ENCODE measurements at regions not wholly inside any gene's neighbourhood (a gene's known extent, or its start where the extent isn't known, plus 50 kb on each side); places are given as distances from the start of the nearest gene placed in this dataset.
"Not testable (repeated sequence)": the region's sequence is repeated elsewhere in the genome, so short reads cannot be mapped to it uniquely, and the experiment has no call there.

DNA sequence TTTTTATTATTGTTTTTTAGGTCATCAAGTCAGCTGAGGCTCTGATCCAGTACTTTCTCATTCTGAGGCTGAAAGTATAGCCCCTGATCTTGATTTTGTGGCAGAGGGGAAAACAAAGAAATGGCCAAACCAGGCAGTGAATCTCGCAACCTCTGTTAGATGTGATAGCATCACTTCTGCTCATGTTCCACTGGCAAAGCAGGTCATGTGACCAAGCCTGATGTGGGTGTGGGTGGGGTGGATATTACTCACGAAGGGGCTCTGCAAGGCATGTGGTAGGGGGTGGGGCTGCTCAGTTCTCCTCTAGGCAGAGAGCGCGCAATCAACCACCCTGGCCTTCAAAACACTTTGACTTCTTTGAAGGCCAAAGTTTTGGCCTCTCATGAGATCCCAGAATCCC is 254.2 kb downstream of the MYCN start:
- no peak for DNase-seq

DNA sequence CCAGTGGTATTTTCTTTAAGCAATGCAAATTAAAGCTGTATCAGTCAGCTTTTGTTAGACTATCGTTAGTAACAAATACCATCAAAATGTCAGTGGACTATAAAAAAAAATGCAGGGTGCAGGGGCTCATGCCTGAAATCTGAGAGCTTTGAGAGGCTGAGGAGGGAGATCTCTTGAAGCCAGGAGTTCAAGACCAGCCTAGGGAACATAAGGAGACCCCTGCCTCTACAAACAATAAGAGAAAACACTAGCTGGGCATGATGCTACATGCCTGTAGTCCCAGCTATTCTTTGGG is 253.7 kb downstream of the MYCN start:
- no peak for DNase-seq

DNA sequence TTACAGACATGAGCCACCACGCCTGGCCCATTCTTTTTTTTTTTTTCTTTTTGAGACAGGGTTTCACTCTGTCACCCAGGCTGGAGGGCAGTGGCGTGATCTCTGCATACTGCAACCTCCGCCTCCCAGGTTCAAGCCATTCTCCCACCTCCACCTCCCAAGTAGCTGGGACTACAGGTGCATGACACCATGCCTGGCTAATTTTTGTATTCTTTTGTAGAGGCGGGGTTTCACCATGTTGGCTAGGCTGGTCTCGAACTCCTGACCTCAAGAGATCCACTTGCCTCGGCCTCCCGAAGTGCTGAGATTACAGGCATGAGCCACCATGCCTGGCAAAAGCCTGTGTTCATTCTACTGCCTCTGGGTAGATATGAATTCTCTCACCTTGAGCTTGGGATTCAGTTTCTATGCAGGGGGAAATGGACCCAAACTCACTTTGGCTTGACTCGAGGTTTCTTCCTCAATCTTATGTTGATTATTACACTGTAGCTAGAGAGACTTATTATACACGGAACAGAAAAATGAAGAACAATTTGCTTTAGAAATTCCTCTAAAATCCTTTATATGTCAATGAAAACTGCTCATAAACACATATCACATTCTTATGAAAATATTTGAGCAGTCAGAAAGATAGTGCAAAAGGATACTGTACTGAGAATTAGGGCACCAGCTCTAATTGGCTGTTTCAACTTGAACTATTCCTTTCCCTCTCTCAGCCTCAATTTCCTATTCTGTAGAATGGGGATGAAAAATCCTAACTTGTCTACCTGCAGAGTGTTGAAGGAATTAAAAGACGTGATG is 252.3 kb downstream of the MYCN start:
- DNase-seq, result no peak

DNA sequence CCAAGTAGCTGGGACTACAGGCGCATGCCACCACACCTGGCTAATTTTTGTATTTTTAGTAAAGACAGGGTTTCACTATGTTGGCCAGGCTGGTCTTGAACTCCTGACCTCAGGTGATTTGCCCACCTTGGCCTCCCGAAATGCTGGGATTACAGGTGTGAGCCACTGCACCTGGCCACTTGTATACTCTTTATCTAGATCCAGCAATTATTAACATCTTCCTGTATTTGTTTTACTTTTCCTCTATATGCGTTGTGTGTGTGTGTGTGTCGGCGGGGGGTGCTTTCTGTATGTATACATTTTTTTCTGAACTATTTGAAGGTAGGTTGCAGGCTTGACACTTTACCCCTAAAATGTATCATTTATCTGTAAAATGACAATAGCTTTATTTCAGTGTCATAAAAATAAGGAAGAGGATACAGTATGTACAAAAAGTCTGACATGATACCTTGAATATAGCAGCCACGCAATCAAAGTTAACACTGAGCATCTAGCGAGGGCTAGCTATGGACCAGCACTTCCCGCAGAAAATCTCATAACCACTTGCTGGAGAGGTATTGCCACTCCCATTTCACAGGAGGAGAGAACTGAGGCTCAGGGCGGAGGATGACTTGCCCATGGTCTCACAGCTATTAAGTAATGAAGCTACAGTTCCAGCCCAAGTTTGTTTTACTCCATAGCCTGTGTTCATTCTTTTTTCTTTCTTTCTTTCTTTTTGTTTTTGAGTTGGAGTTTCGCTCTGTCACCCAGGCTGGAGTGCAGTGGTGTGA is 251.3 kb downstream of the MYCN start:
- DNase-seq, result no peak

DNA sequence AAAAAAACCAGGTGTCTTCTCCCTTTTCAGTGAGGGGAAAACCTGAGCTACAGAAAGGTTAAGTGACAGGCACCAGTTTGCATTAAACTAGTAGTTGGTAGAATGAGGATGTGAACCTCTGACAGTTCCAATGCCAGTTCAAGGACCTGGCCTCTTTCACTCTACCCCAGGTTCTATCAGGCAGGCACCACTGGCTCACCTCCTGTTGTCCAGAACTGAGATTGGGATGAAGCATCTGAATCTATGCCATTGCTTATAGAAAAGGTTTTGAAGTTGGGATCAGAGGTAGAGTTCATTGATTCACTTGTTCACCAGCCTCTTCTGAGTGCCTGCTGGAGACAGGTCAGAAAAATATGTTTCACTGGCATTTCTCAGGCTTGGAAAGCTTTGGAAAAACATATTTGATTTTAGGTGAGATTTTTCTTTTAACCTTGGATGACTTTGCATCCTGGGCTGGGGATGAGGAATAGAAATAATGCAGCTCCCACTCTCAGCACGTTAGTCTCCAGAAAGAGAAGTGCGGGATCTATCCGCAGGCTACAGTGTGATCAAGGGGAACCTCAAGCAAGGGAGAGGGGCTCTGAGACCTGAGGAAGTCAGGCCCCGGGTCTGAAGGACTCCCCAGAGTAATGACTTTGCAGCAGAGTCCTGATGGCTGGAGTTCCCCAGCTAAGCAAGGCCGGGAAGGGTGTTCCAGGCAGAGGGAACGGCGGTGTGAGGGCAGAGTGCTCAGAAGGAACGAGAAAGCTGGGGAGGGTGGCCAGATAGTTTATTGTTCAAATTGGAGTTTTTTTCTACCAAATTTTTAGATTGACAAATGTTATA is 250.3 kb downstream of the MYCN start:
- DNase-seq, result no peak

DNA sequence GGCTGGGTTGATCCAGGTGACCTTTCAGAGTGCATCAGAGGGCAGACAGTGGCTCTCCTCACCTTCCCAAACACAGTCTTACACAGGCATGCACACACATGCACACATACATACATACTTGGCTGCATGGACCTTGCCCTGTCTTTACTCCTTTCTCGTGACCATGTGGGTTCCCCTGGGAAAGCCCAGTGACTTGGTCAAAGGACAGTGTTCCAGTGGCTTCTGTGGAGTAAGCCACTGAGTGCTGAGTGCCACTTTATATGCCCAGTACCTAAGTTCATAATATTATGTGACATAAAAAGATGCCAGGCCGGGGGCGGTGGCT is 249.4 kb downstream of the MYCN start:
- no peak for DNase-seq

DNA sequence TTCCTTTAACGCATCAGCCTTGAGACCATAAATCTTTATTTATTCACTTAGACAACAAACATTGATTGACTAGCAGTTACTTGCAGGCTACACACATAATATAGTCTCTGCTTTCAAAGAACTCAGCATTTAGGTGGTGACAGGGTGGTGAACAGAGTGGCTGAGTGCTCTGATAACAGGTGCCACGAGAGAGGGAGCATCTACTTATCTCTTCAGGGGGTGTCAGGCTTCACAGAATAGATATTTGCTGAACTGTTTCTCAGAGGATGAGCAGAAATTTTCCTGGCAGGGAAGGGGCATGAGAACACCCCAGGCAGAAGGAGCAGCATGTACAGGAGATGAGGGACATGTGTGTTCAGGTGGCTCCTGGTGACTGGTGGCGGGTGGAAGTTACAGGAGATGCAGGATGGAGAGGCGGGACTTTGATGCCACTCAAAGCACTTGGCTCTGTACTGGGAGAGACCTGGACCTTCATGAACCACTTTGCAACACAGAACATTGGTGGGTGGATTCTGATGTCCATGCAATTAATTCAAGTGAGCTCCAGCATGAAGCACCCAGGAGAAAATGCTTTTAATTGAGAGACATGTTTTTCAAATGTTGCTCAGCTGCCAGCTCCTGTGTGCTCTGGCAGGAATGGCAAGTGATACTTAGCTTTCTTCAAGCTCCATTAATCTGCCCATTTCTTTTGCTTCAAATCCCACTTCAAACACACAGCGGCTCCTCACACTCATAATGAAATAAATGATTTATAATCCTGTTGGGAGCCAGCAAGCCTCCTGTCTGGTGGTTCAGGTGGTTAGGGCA is 248.9 kb downstream of the MYCN start:
- DNase-seq, result no peak

DNA sequence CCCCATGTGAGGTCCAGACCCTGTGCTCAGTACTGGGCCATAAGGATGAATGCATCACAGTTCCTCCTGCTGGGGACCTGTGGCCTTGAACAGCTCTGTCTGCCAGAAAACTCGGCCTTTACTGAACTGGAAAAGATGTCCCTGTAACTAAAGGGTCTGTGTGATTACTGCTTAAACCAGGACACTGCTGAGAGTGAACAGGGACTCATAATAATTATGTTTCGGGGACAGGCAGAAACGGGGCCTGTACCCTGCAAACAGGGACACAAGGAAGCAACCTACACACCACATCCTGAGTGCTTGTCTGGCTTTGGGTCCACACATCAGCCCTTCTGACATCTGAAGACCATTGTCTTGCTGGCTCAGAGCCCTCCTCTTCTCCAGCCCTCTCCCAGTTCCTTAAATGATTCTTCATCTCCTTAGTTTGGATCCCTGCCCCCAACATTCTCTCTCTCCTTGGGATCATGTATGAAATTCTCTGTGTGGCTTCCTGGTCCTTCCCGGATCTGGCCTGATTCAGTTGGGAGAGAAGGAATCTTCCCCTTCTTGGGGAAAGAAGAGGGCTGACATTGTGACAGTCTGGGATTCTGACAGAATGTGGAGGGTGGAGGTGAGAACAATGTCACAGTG is 248.0 kb downstream of the MYCN start:
- no peak for DNase-seq

DNA sequence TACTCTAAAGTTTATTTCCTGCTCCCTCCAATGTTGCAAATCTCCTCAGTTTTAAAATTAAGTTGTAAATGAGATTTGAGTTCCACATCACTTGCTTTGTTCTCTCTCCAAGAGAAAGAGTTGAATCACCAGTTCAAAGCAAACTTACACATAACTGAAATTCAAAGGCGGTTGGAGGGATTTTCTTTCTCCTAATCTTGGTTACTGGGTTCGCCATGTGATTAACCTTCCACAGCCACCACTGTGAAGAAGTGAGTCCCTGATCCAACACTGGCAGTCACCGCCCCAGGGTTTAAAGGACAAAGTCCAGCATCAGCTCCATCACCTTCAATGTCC is 247.1 kb downstream of the MYCN start:
- no peak for DNase-seq

DNA sequence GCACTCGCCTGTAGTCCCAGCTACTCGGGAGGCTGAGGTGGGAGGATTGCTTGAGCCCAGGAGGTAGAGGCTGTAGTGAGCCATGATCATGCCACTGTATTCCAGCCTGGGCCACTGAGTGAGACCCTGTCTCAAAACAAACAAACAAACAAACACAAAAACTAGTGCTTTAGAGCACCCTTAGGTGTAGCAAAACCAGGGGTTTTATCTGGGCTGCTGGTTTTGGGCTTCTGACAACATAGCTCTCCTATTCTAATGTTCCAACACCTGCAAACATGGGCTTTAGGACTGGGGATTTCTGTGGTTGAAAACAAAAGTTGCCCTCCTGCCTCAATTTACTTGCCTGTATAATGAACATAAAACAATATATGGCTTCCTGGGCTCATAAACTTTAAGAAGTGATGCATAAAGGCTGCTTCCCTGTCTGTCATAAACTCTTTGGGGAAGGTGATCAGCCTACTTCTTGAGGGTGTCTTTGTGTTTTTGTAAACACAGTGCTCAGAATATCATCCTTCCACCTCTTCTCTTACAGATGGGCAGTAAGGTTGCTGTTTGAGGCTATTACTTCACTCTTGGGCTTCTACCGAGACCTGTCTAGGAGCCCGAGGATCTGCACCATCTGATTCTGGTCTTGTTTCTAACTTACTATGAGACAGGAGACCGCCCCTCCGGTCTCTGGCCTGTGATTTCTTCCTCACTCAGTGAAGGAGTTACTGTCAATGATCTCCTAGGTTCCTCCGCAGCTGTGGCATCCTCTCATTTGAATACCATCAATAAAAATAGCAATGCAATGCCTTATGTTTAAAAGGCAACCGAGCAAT is 246.5 kb downstream of the MYCN start:
- no peak for DNase-seq

DNA sequence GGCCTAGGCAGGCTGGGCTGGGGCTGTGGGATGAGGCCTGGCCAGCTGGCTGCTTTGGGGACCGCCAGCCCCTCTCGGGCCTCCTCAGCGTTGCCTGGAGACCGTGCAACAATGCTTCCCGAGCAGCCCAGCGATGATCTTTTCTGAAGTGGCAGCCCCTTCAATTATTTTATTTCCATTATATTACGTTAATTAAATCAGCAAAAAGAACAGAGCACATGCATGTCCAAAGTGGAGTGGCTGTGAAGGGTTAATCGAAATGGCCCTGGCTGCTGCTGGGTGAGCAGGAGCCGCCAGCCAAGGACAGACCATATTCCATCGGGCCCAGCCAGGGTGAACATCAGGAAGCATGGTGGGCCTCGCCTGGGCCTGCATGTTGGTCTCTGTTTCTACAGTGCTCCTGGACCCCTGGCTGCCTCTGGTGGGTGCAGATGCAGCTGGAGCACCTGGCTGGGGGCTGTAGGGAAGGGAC is 245.5 kb downstream of the MYCN start:
- DNase-seq, result no peak

DNA sequence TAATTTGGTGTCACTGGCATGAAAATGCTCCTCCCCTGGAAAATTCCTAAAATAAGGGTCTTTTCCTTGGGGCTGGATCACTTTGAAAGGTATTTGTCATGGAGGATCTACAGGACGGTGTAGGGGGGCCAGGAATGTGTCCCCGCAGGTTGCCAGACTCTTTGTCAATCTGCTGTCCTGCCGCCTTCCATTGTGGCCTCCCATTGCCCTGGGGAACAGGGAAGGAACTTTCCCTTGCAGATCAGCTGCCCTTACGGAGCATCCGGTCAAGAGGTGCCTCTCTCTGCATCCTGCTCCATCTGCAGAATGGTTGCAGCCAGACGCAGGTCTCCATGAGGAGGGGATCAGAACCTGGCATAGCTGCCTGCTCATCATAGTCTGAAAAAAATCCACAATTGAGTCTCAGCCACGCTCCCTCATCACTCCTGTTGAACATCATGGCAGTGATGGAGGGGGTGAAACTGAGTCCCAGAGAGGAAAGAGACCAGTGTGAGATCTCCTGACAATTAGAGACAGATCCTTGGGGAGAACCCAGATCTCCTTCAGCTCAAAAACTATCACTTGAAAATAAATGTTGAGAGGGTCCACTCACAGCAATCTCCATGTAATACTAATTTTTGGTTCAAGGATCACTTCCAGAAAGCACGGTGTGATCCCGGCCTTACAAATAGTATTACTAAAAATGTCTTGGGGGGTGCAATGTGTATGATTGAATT is 244.8 kb downstream of the MYCN start:
- DNase-seq, result no peak

DNA sequence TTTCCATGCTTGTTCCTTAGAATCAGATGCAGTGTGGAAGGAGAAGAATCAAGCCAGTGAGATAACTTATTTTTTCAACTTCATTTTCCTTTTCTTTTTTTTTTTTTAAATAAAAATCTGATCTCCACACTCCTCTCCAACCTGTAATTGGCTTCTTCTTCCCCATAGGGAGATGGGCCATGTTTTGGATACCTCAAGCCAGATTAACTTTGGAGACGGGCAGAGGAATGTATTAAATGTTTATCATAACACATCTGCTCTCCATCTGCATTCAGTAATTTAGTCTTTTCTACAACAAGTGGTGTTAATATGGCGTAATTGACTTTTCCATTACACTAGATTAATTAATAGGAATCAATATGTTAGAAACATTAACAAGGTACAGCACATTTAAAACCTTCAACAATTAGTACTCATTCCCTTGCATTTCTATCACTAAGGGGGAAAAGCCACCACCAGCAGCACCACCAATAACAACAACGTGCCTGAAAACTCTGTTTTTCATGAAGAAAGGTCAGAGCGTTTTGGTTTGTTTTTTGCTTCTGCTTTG is 244.1 kb downstream of the MYCN start:
- no peak for DNase-seq

DNA sequence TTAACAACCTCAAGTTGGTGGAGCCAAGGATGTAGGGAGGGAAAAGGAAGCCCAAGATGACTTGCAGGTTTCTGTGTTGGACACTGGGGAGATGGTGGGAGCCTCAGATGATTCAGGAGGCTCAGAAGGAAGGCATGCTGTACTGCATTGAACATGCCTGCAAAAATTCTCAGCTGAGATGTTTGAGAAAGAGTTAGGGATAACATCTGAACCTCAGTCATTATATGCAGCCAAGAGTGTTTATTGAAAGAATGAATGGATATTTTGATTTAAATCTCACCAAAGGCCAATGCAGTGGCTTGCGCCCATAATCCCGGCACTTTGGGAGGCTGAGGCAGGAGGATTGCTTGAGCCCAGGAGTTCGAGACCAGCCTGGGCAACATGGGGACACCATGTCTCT is 243.0 kb downstream of the MYCN start:
- no peak for DNase-seq

DNA sequence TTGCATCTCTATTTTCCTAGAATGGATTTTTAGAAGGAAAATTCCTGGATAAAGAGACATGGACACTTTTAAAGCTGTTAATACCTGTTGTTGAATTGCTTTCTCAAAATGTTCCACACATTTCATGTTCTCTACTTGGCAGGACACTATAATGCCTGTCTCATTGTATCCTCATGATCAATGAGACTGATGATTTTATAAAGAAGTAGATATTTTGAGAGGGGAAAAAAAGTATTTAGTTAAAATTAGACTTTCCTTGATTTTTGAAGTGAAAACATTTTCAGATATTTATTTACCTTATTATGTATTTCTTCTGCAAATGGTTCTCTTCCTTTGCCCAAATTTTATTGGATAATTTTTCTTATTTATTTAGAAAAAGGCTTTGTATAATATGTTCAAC is 242.5 kb downstream of the MYCN start:
- DNase-seq, result no peak

DNA sequence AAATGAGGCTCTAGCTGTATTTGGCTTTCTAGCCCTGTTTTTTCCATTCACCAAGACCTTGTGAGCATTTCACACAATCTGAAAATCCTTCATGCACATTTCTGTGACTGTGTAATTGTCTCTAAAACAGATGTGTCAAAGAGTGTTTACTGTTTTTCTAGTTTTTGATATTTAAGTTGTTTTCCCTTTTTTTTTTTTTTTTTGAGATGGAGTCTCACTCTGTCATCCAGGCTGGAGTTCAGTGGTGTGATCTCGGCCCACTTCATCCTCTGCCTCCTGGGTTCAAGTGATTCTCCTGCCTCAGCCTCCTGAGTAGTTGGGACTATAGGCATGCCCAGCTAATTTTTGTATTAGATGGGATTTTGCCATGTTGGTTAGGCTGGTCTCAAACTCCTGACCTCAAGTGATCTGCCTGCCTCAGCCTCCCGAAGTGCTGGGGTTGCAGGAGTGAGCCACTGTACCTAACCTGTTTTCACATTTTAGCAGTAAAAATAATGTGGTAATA is 242.0 kb downstream of the MYCN start:
- DNase-seq, result not testable (repeated sequence)

DNA sequence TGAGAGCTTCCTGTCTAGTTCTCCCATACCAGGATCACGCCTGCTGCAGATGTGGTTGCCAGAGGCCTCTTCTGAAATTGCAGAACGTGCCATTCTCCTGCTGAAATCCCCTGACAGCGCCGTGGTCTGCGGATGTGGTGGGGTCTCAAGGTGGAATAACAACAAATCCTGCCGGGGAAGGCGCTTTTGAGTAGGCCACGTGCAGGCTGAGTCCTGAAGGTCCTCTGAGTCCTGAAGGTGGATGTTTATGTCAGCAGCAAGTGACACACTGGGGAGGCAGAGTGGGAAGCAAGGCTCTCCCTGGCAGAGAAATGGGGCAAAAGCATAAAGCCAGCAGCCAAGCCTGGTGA is 241.4 kb downstream of the MYCN start:
- no peak for DNase-seq

DNA sequence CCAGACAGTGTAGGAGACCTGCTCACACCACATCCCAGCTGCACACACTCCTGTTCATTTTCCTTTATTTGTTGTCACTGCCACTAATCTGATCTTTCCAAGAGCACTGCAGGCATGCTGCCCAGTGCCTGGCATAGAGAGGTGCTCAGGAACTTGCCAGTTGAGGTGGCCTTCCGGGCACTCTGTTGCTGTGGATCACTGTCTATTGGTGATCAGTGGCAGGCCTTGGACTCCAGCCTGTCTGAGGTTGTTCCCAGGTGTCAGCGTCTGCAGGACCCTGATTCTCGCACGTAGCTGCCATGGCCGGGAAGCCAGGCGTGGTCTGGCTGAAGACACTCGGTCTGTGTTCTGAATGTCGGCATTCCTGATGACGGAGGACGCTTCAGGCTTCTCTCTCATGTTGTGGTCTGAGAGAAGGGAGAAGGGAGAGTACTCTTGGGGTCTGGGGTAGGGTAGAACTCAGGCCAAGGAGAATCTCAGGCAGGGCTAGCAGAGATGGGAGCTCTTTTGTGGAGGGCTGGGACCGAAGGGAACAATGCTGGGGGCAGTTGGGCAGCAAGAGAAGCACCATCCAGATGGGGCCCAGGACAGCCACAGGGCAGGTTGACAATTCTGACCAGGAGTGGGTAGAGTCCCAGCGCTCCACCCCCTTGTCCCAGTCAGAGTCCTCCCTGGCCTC is 240.9 kb downstream of the MYCN start:
- no peak for DNase-seq

DNA sequence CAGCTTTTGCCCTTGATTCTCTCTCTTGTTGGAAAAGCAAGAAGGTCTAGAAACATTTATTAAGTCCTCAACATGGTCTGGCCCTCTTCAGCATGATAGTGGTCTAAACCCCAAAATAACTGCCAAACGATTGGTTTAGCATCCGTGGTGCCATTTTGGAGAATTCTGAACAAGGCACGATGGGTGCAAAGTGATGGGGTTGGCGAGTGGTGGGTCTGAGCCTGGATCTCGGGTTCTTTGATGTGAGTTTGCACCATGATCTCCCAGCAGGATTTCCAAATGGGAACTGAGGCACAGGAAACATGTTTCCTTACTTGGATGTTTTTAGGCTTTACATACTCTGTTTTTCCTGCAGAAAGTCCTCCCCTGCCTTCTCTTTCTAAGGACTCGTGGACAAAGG is 240.3 kb downstream of the MYCN start:
- no peak for DNase-seq
